ENCODE measurements at regions not wholly inside any gene's neighbourhood (a gene's known extent, or its start where the extent isn't known, plus 50 kb on each side); places are given as distances from the start of the nearest gene placed in this dataset.

- TF ChIP-seq CTCF (IDR thresholded peaks at IDR 0.05; ENCODE audit: insufficient read depth, low read length, poor library complexity, severe bottlenecking) (no peak), EZH2phosphoT487 (conservative IDR thresholded peaks at IDR 0.05; ENCODE audit: low read length) (no peak)
These were observed 250.2 kb downstream of the RRAGC start for GRCh38 chr1:38609166-38610025.
